ENCODE measurements at regions not wholly inside any gene's neighbourhood (a gene's known extent, or its start where the extent isn't known, plus 50 kb on each side); places are given as distances from the start of the nearest gene placed in this dataset.
A peak's percentile ranks its signal among the peaks of the same experiment; 100 is the strongest.

DNA sequence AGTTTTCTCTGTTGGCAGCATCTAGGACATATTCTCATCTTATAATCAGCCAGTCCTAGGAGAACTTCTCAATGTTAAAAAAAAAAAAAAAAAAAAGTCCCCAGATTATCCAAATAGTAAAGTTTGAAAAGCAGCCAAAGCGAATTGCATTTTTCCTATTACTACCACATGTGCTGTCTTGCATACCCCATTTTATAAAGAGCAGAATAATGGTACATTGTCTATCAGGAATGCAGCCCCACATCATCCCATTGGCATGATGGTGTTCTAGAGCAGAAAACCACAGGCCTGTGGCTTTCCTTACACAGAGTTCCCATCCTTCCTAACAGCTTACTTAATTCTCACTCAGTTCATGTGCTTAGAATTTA is 381.6 kb downstream of the TMEM38B start:
- H3K9me3 ChIP-seq (ENCODE audit: severe bottlenecking), result no peaks in the 10 kb centered on the region
- H3K27me3 ChIP-seq (ENCODE audit: insufficient read depth, poor library complexity, severe bottlenecking), result no peaks in the 10 kb centered on the region
- H3K36me3 ChIP-seq (ENCODE audit: low read depth), result no peaks in the 10 kb centered on the region
- H3K4me3 ChIP-seq (ENCODE audit: severe bottlenecking), result no peak overlapping the region
- peak overlapping the region; percentile 38 for H3K27ac ChIP-seq (ENCODE audit: poor library complexity, severe bottlenecking)
- TF ChIP-seq, protein P1, sequence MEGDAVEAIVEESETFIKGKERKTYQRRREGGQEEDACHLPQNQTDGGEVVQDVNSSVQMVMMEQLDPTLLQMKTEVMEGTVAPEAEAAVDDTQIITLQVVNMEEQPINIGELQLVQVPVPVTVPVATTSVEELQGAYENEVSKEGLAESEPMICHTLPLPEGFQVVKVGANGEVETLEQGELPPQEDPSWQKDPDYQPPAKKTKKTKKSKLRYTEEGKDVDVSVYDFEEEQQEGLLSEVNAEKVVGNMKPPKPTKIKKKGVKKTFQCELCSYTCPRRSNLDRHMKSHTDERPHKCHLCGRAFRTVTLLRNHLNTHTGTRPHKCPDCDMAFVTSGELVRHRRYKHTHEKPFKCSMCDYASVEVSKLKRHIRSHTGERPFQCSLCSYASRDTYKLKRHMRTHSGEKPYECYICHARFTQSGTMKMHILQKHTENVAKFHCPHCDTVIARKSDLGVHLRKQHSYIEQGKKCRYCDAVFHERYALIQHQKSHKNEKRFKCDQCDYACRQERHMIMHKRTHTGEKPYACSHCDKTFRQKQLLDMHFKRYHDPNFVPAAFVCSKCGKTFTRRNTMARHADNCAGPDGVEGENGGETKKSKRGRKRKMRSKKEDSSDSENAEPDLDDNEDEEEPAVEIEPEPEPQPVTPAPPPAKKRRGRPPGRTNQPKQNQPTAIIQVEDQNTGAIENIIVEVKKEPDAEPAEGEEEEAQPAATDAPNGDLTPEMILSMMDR (IDR thresholded peaks at IDR 0.05; ENCODE audit: poor library complexity, severe bottlenecking), result no peak
- peak; percentile 95 for ATAC-seq (ENCODE audit: low read depth)
- DNase-seq (ENCODE audit: low spot score), result peak; percentile 51
- H3K4me1 ChIP-seq (ENCODE audit: insufficient read depth, poor library complexity, severe bottlenecking), result peaks cover 7% of the 10 kb centered on the region

DNA sequence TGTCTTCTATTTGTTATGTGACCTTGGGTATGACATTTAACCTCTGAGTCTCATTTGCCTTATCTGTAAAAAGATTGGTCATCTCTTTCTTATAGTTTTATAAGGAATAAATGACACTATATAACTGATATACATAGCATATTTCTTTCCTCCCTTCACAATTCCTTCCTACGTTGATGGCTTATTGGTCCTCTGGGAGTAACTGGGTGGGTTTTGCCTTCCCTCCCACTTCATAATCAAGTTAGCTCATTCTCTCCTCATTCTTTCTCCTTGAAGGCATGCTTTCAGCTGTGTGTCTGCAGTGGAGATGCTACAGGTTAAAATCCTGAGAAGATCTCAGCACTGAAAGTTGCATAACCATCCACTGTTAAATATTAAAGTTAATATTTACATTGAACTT is 382.4 kb downstream of the TMEM38B start:
- Histone ChIP-seq H3K27ac (ENCODE audit: poor library complexity, severe bottlenecking) (peak overlapping the region; percentile 38), H3K9me3 (ENCODE audit: severe bottlenecking) (no peaks in the 10 kb centered on the region), H3K27me3 (ENCODE audit: insufficient read depth, poor library complexity, severe bottlenecking) (no peaks in the 10 kb centered on the region), H3K36me3 (ENCODE audit: low read depth) (no peaks in the 10 kb centered on the region), H3K4me3 (ENCODE audit: severe bottlenecking) (no peak overlapping the region), H3K4me1 (ENCODE audit: insufficient read depth, poor library complexity, severe bottlenecking) (peaks cover 7% of the 10 kb centered on the region)
- ATAC-seq (ENCODE audit: low read depth), result no peak
- no peak for DNase-seq (ENCODE audit: low spot score)
- TF ChIP-seq, protein P1 (IDR thresholded peaks at IDR 0.05; ENCODE audit: poor library complexity, severe bottlenecking), result no peak

DNA sequence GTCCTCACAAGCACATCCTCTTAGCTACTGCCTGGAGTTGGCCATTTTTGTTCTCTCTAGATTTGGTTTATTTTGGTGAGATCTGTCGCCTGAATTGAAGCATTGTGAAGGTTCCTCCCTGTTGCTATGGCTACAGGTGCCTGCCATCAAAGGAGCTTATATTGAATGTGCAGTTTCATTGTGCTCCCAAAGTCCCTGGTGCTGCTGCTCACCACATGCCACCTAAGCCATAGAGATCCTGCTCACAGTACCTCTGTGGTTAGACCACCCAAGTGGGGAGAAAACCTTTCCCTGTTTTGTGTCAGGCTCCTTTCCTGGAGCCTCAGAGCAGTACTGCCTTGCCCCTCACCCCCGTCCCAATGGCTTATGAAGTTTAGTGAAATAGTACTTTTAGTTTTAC is 383.4 kb downstream of the TMEM38B start:
- ATAC-seq (ENCODE audit: low read depth), result no peak

DNA sequence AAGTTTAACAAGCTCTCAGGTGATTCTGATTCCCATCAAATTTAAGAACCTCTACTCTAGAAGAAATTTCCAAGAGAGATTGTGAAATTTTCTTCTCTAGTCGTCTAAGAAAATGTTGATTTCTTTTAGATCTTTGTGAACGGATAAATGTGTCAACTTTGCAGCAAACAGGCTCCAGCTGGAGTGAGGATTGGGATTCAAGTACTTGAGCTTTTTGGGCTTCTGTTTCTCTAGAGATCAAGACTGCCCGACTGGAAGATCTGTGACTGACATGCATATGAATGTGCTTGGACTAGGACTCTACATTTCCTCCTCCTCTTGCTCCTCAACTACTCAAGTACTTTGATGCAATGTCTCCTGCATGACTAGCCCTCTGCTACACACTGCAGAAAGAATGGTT is 388.3 kb downstream of the TMEM38B start:
- no peaks in the 10 kb centered on the region for H3K27me3 ChIP-seq (ENCODE audit: insufficient read depth, poor library complexity, severe bottlenecking)
- no peaks in the 10 kb centered on the region for H3K9me3 ChIP-seq (ENCODE audit: severe bottlenecking)
- TF ChIP-seq, protein P1 (IDR thresholded peaks at IDR 0.05; ENCODE audit: poor library complexity, severe bottlenecking), result no peak
- no peak overlapping the region for H3K27ac ChIP-seq (ENCODE audit: poor library complexity, severe bottlenecking)
- H3K4me3 ChIP-seq (ENCODE audit: severe bottlenecking), result no peak overlapping the region
- ATAC-seq (ENCODE audit: low read depth) (no peak), DNase-seq (ENCODE audit: low spot score) (no peak)
- H3K4me1 ChIP-seq (ENCODE audit: insufficient read depth, poor library complexity, severe bottlenecking), result no peaks in the 10 kb centered on the region
- no peaks in the 10 kb centered on the region for H3K36me3 ChIP-seq (ENCODE audit: low read depth)

More for the DNA sequence above, 383.4 kb downstream of the TMEM38B start:
- Histone ChIP-seq H3K4me1 (ENCODE audit: insufficient read depth, poor library complexity, severe bottlenecking) (peaks cover 7% of the 10 kb centered on the region), H3K36me3 (ENCODE audit: low read depth) (no peaks in the 10 kb centered on the region), H3K9me3 (ENCODE audit: severe bottlenecking) (no peaks in the 10 kb centered on the region), H3K27me3 (ENCODE audit: insufficient read depth, poor library complexity, severe bottlenecking) (no peaks in the 10 kb centered on the region), H3K27ac (ENCODE audit: poor library complexity, severe bottlenecking) (no peak overlapping the region), H3K4me3 (ENCODE audit: severe bottlenecking) (no peak overlapping the region)
- DNase-seq (ENCODE audit: low spot score), result no peak
- TF ChIP-seq, protein P1 (IDR thresholded peaks at IDR 0.05; ENCODE audit: poor library complexity, severe bottlenecking), result no peak

DNA sequence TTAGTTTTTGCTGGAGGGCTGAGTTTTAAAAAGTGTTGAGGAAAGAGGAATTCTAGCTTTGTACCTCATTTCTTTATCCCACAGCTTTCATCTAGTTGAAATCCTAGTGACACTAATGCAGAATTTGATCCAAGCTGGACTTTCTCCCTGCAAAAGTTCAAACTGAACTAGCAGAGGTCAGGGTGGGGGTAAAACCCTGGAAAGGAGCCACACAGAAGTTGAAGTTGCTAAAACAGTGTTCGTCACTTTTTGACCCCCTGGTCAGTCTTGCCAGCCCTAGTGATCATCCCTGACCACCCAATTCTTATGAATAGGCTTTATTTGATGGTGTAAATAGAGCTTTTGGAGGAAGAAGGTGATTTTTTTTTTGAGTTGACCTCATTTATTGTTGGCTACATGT is 390.4 kb downstream of the TMEM38B start:
- H3K4me1 ChIP-seq (ENCODE audit: insufficient read depth, poor library complexity, severe bottlenecking), result no peaks in the 10 kb centered on the region
- no peaks in the 10 kb centered on the region for H3K27me3 ChIP-seq (ENCODE audit: insufficient read depth, poor library complexity, severe bottlenecking)
- TF ChIP-seq, protein P1 (IDR thresholded peaks at IDR 0.05; ENCODE audit: poor library complexity, severe bottlenecking), result no peak
- no peak for ATAC-seq (ENCODE audit: low read depth)
- no peaks in the 10 kb centered on the region for H3K36me3 ChIP-seq (ENCODE audit: low read depth)
- H3K27ac ChIP-seq (ENCODE audit: poor library complexity, severe bottlenecking), result no peak overlapping the region
- DNase-seq (ENCODE audit: low spot score), result no peak
- H3K4me3 ChIP-seq (ENCODE audit: severe bottlenecking), result no peak overlapping the region
- H3K9me3 ChIP-seq (ENCODE audit: severe bottlenecking), result no peaks in the 10 kb centered on the region

Measured in RWPE2 (cell line).